ENCODE measurements at regions not wholly inside any gene's neighbourhood (a gene's known extent, or its start where the extent isn't known, plus 50 kb on each side); places are given as distances from the start of the nearest gene placed in this dataset.

DNA sequence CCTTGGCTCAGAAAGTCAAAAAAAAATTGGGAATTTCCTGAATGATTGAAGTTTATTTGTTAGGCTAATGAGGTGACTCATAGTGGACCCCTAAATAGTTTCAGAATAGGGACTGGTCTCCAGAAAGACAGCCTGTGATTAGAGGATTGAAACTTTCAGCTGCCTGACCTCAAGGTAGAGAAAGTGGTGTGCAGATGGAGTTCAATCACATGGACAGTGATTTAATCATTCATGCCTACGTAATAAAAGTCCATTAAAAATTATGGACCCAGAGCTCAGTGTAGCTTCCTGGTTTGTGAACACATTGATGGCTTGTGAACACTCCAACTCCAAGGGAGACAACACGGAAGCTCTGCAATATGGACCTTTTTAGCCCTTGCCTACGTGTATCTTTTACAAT is 533.2 kb upstream of the PCDH9 start:
- H3K36me3 ChIP-seq (ENCODE audit: low read length) = no peaks in the 10 kb centered on the region
- no peak overlapping the region for H3K4me3 ChIP-seq (ENCODE audit: insufficient read depth, low read length, poor library complexity, severe bottlenecking)
- no peak overlapping the region for H3K9ac ChIP-seq (ENCODE audit: low read length)
- H3K27ac ChIP-seq (ENCODE audit: low read depth, low read length) = no peak overlapping the region
- TF ChIP-seq, protein P1, sequence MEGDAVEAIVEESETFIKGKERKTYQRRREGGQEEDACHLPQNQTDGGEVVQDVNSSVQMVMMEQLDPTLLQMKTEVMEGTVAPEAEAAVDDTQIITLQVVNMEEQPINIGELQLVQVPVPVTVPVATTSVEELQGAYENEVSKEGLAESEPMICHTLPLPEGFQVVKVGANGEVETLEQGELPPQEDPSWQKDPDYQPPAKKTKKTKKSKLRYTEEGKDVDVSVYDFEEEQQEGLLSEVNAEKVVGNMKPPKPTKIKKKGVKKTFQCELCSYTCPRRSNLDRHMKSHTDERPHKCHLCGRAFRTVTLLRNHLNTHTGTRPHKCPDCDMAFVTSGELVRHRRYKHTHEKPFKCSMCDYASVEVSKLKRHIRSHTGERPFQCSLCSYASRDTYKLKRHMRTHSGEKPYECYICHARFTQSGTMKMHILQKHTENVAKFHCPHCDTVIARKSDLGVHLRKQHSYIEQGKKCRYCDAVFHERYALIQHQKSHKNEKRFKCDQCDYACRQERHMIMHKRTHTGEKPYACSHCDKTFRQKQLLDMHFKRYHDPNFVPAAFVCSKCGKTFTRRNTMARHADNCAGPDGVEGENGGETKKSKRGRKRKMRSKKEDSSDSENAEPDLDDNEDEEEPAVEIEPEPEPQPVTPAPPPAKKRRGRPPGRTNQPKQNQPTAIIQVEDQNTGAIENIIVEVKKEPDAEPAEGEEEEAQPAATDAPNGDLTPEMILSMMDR (IDR thresholded peaks at IDR 0.05; ENCODE audit: insufficient read depth, low read length, poor library complexity, severe bottlenecking) = no peak
- TF ChIP-seq EZH2phosphoT487 (conservative IDR thresholded peaks at IDR 0.05; ENCODE audit: low read length) = no peak
- H3K9me2 ChIP-seq (replicated peaks; ENCODE audit: insufficient read depth, low read length) = no peaks in the 10 kb centered on the region
- H3K27me3 ChIP-seq (ENCODE audit: low read length) = no peaks in the 10 kb centered on the region
- H4K20me1 ChIP-seq (ENCODE audit: low read depth, low read length) = no peaks in the 10 kb centered on the region
- no peaks in the 10 kb centered on the region for H3K9me3 ChIP-seq (ENCODE audit: insufficient read depth, low read length)
- no peaks in the 10 kb centered on the region for H3K79me2 ChIP-seq (ENCODE audit: insufficient read depth, low read length)
- H3F3A ChIP-seq (ENCODE audit: insufficient read depth) = no peaks in the 10 kb centered on the region
- H2AFZ ChIP-seq (ENCODE audit: low read depth, low read length, severe bottlenecking) = peak overlapping the region; percentile 86
- no peak overlapping the region for H3K4me2 ChIP-seq (ENCODE audit: low read depth, low read length, poor library complexity, severe bottlenecking)

DNA sequence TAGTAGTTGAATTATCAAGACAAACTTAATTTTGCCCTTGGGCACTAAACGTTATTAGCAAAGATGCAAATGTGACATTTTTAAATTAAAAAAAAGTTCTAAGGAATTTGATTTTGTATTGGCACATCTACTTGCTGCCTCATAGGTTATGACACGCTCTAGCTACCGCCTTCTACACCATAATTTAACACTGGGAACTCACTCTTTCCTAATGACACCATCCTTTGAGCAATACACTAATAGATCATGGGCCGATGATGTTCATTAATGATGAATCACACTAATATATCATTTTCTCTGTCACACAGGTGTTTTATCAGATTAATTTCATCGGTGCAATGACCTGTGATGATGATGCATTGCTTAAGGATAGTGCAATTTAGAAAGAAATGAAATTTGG is 528.8 kb upstream of the PCDH9 start:
- Histone ChIP-seq H3K4me3 (ENCODE audit: insufficient read depth, low read length, poor library complexity, severe bottlenecking) (no peak overlapping the region), H3F3A (ENCODE audit: insufficient read depth) (no peaks in the 10 kb centered on the region), H4K20me1 (ENCODE audit: low read depth, low read length) (no peaks in the 10 kb centered on the region), H3K9me2 (replicated peaks; ENCODE audit: insufficient read depth, low read length) (no peaks in the 10 kb centered on the region), H2AFZ (ENCODE audit: low read depth, low read length, severe bottlenecking) (no peak overlapping the region), H3K27ac (ENCODE audit: low read depth, low read length) (no peak overlapping the region), H3K4me2 (ENCODE audit: low read depth, low read length, poor library complexity, severe bottlenecking) (no peak overlapping the region), H3K79me2 (ENCODE audit: insufficient read depth, low read length) (no peaks in the 10 kb centered on the region), H3K36me3 (ENCODE audit: low read length) (no peaks in the 10 kb centered on the region), H3K9ac (ENCODE audit: low read length) (no peak overlapping the region), H3K9me3 (ENCODE audit: insufficient read depth, low read length) (0 out of 2 replicates have a peak, but pooled peaks cover 3% of the 10 kb centered on the region), H3K27me3 (ENCODE audit: low read length) (no peaks in the 10 kb centered on the region)
- TF ChIP-seq, protein P1 (IDR thresholded peaks at IDR 0.05; ENCODE audit: insufficient read depth, low read length, poor library complexity, severe bottlenecking) = no peak
- no peak for TF ChIP-seq EZH2phosphoT487 (conservative IDR thresholded peaks at IDR 0.05; ENCODE audit: low read length)

DNA sequence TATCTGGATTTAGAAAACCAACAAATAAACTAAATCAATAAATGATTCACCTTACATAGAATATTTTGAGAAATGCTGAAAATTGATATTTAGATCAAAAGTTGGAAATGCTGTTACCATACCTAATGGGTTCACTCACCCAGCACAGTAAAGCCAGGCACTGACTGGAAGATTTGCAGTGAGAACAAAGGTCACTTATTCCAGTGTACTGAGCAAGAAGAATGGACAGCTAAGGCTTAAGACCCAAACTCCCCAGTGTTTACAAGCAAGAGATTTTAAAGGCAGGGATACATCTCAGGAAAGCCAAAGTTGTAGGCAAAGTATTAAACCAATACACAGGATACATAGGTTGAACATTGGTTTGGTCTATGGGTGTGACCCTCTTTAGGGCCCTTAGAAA is 523.9 kb upstream of the PCDH9 start:
- H3K79me2 ChIP-seq (ENCODE audit: insufficient read depth, low read length) = no peaks in the 10 kb centered on the region
- H3K9ac ChIP-seq (ENCODE audit: low read length) = no peak overlapping the region
- H4K20me1 ChIP-seq (ENCODE audit: low read depth, low read length) = no peaks in the 10 kb centered on the region
- H3K36me3 ChIP-seq (ENCODE audit: low read length) = no peaks in the 10 kb centered on the region
- no peak overlapping the region for H2AFZ ChIP-seq (ENCODE audit: low read depth, low read length, severe bottlenecking)
- TF ChIP-seq EZH2phosphoT487 (conservative IDR thresholded peaks at IDR 0.05; ENCODE audit: low read length) = no peak
- TF ChIP-seq, protein P1 (IDR thresholded peaks at IDR 0.05; ENCODE audit: insufficient read depth, low read length, poor library complexity, severe bottlenecking) = no peak
- H3K4me3 ChIP-seq (ENCODE audit: insufficient read depth, low read length, poor library complexity, severe bottlenecking) = no peak overlapping the region
- 0 out of 2 replicates have a peak, but pooled peaks cover 3% of the 10 kb centered on the region for H3K9me3 ChIP-seq (ENCODE audit: insufficient read depth, low read length)
- no peak overlapping the region for H3K27ac ChIP-seq (ENCODE audit: low read depth, low read length)
- no peaks in the 10 kb centered on the region for H3K27me3 ChIP-seq (ENCODE audit: low read length)
- H3F3A ChIP-seq (ENCODE audit: insufficient read depth) = no peaks in the 10 kb centered on the region
- H3K9me2 ChIP-seq (replicated peaks; ENCODE audit: insufficient read depth, low read length) = no peaks in the 10 kb centered on the region
- H3K4me2 ChIP-seq (ENCODE audit: low read depth, low read length, poor library complexity, severe bottlenecking) = no peak overlapping the region
